ENCODE measurements at regions not wholly inside any gene's neighbourhood (a gene's known extent, or its start where the extent isn't known, plus 50 kb on each side); places are given as distances from the start of the nearest gene placed in this dataset.

- no peak for DNase-seq (ENCODE audit: low read depth)
- in situ Hi-C loops (cut with HindIII; ENCODE audit: low pct_unique_long_range_greater_than_20kb, low sequenced_read_pairs), result no loop called here
These were observed 511.2 kb downstream of the USP25 start for GRCh38 chr21:16241016-16241415.

GRCh38 chr21:16241479-16241963, 511.7 kb downstream of the USP25 start:
- in situ Hi-C loops (cut with HindIII; ENCODE audit: low pct_unique_long_range_greater_than_20kb, low sequenced_read_pairs), result no loop called here
- DNase-seq (ENCODE audit: low read depth), result no peak

DNA sequence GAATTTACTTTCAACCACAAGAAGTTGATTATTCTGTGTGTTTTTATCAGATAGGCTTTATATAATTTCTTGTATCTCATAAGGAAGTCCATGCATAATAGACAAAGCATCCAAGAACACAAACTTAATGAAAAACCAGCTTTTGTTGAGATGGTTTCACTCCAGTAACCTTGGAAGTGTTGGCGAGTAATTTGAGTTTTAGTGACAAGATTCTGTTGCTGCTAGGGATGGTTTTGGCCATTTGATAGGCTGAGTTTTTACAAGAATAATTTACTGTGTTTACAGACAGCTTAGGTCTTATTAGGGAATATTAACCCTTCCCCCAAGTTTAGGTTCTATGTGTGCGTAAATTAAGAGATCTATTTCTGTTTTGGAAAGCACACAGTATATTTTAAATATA, 513.6 kb downstream of the USP25 start:
- no peak for DNase-seq (ENCODE audit: low read depth)
- in situ Hi-C loops (cut with HindIII; ENCODE audit: low pct_unique_long_range_greater_than_20kb, low sequenced_read_pairs), result no loop called here

- in situ Hi-C loops (cut with HindIII; ENCODE audit: low pct_unique_long_range_greater_than_20kb, low sequenced_read_pairs), result no loop called here
These were observed 518.9 kb downstream of the USP25 start for GRCh38 chr21:16248705-16249104.

GRCh38 chr21:16250273-16250672, 520.5 kb downstream of the USP25 start:
- DNase-seq (ENCODE audit: low read depth), result no peak
- in situ Hi-C loops (cut with HindIII; ENCODE audit: low pct_unique_long_range_greater_than_20kb, low sequenced_read_pairs), result no loop called here

More at GRCh38 chr21:16248705-16249104, 518.9 kb downstream of the USP25 start:
- no peak for DNase-seq (ENCODE audit: low read depth)

- in situ Hi-C loops (cut with HindIII; ENCODE audit: low pct_unique_long_range_greater_than_20kb, low sequenced_read_pairs), result no loop called here
- no peak for DNase-seq (ENCODE audit: low read depth)
These were observed 529.2 kb downstream of the USP25 start for GRCh38 chr21:16258844-16259611.

DNA sequence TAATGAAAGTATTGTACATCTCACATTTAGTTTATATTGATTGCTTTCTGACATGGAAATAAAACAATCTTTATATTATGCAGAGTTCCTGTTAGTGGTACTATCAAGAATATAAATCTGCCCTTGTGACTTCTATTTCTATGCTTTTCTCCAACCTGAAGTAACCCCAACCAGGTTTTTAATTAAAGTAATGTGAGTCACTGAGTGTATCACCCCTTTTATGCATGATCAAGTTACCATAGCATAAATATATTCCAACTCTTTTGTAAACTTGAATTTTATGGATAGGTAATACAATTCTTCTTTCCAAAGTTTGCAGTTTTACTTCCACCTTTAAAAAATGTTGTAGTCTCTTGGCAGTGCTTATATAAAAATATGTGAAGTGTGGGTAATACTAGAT, 532.3 kb downstream of the USP25 start:
- DNase-seq (ENCODE audit: low read depth), result no peak
- in situ Hi-C loops (cut with HindIII; ENCODE audit: low pct_unique_long_range_greater_than_20kb, low sequenced_read_pairs), result no loop called here

- in situ Hi-C loops (cut with HindIII; ENCODE audit: low pct_unique_long_range_greater_than_20kb, low sequenced_read_pairs), result no loop called here
- no peak for DNase-seq (ENCODE audit: low read depth)
These were observed 534.5 kb downstream of the USP25 start for GRCh38 chr21:16264319-16264718.

GRCh38 chr21:16269476-16269875, 539.7 kb downstream of the USP25 start:
- in situ Hi-C loops (cut with HindIII; ENCODE audit: low pct_unique_long_range_greater_than_20kb, low sequenced_read_pairs), result no loop called here

GRCh38 chr21:16279731-16280581, 550.2 kb downstream of the USP25 start:
- no peak for DNase-seq (ENCODE audit: low read depth)
- in situ Hi-C loops (cut with HindIII; ENCODE audit: low pct_unique_long_range_greater_than_20kb, low sequenced_read_pairs), result no loop called here

More at GRCh38 chr21:16269476-16269875, 539.7 kb downstream of the USP25 start:
- no peak for DNase-seq (ENCODE audit: low read depth)

DNA sequence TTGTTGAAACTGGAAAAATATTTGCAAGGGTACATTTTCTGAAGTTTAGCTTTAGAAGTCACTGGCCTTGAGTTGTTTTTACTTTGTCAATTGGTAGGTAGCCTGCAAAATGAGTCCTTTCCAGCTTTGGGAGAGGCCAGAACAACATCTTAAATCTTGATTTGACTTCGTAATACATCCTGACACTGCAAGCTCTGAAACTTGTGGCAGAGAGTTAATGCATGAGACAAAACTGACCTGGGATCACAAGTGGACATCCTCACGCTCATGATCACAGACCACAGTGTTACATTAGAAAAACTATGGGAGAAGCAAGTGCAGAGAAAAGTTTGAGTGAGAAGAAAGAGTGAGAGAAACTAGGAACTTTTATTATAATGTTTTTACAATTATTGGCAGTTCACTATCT, 550.9 kb downstream of the USP25 start:
- in situ Hi-C loops (cut with HindIII; ENCODE audit: low pct_unique_long_range_greater_than_20kb, low sequenced_read_pairs), result no loop called here
- DNase-seq (ENCODE audit: low read depth), result no peak

DNA sequence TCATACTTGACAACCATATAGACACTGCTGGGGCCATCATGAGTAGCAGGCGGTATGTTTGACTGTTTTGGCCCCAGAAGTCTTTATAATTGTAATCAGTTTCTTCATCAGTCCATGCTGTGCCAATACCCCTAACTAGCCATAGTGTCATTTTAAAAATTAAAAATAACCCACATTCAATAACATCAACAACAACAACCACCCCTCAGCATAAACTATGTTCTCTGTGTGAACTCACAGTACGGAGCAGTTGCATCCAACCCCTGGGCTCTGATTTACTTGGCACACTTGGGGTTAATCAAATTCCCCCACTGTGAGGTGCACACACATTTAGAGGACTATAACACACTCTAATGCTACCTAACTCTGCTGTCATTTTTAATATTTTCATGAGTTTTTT, 553.7 kb downstream of the USP25 start:
- DNase-seq (ENCODE audit: low read depth), result no peak
- in situ Hi-C loops (cut with HindIII; ENCODE audit: low pct_unique_long_range_greater_than_20kb, low sequenced_read_pairs), result no loop called here

- DNase-seq (ENCODE audit: low read depth), result no peak
- in situ Hi-C loops (cut with HindIII; ENCODE audit: low pct_unique_long_range_greater_than_20kb, low sequenced_read_pairs), result no loop called here
These were observed 555.9 kb downstream of the USP25 start for GRCh38 chr21:16285605-16286126.

GRCh38 chr21:16287046-16287445, 557.3 kb downstream of the USP25 start:
- in situ Hi-C loops (cut with HindIII; ENCODE audit: low pct_unique_long_range_greater_than_20kb, low sequenced_read_pairs), result no loop called here
- DNase-seq (ENCODE audit: low read depth), result no peak

DNA sequence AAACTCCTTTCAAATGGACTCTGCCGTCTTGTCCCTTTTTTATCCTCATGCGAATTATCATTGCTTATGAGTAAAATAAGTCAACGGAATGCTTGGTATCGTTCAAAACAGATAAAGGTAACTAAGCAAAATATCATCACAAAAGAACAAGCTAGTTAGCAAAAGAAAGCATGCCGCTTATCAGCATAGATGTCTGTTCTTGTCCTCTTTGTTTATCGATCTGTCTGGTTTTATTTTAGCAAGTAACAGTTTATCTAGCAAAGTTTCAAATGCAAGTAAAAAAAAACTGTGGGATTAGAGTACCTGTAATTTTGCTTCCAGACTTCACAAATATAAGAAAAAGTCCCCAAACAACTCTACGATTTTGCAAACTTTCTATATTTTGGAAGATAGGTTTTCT, 561.5 kb downstream of the USP25 start:
- in situ Hi-C loops (cut with HindIII; ENCODE audit: low pct_unique_long_range_greater_than_20kb, low sequenced_read_pairs), result no loop called here
- no peak for DNase-seq (ENCODE audit: low read depth)

GRCh38 chr21:16294128-16294527, 564.3 kb downstream of the USP25 start:
- no peak for DNase-seq (ENCODE audit: low read depth)
- in situ Hi-C loops (cut with HindIII; ENCODE audit: low pct_unique_long_range_greater_than_20kb, low sequenced_read_pairs), result no loop called here

GRCh38 chr21:16302851-16303282, 573.1 kb downstream of the USP25 start:
- in situ Hi-C loops (cut with HindIII; ENCODE audit: low pct_unique_long_range_greater_than_20kb, low sequenced_read_pairs), result no loop called here
- DNase-seq (ENCODE audit: low read depth), result no peak

GRCh38 chr21:16304174-16305095, 574.7 kb downstream of the USP25 start:
- no peak for DNase-seq (ENCODE audit: low read depth)

More at GRCh38 chr21:16304174-16305095, 574.7 kb downstream of the USP25 start:
- in situ Hi-C loops (cut with HindIII; ENCODE audit: low pct_unique_long_range_greater_than_20kb, low sequenced_read_pairs), result no loop called here
